Liver (tissue), 3 donors: ENCODE measurements at regions not wholly inside any gene's neighbourhood (a gene's known extent, or its start where the extent isn't known, plus 50 kb on each side); places are given as distances from the start of the nearest gene placed in this dataset.

Source experiments
- ATF3 ChIP-seq: IDR thresholded peaks from 2 replicates; pipeline ENCODE4 v1.6.1; 2016; ENCODE audit warnings: antibody characterized with exemption
- GABPA ChIP-seq, 2 donors: IDR thresholded peaks in 1 of 2; conservative IDR thresholded peaks in 1 of 2; 2 replicates each; pipeline ENCODE4 v1.6.1; 2016; ENCODE audit warnings: antibody characterized with exemption in 2 of 2, mild to moderate bottlenecking in 1 of 2, moderate library complexity in 1 of 2
- JUND ChIP-seq, 2 donors: IDR thresholded peaks; 2 replicates each; pipeline ENCODE4 v1.6.1; 2016; ENCODE audit warnings: antibody characterized with exemption in 2 of 2
- ZBTB33 ChIP-seq: IDR thresholded peaks from 2 replicates; pipeline ENCODE4 v1.6.1; 2016; ENCODE audit warnings: antibody characterized with exemption
- TF ChIP-seq, protein P1 (sequence below): fragments of 150-350 bp; IDR thresholded peaks from 2 replicates; pipeline ENCODE4 v1.5.1; 2017; ENCODE audit warnings: improper control_type of control experiment, low read depth, low read length; ENCODE audit not compliant: missing input control
- TF ChIP-seq, protein P2 (sequence below): IDR thresholded peaks from 2 replicates; pipeline ENCODE4 v1.6.1; 2016; ENCODE audit warnings: antibody characterized with exemption
- TF ChIP-seq, protein P3 (sequence below): IDR thresholded peaks from 2 replicates; pipeline ENCODE4 v1.6.1; 2016; ENCODE audit warnings: antibody characterized with exemption, mild to moderate bottlenecking
- donor health status: healthy.
- donor health status: healthy.

- TF ChIP-seq, protein P1, sequence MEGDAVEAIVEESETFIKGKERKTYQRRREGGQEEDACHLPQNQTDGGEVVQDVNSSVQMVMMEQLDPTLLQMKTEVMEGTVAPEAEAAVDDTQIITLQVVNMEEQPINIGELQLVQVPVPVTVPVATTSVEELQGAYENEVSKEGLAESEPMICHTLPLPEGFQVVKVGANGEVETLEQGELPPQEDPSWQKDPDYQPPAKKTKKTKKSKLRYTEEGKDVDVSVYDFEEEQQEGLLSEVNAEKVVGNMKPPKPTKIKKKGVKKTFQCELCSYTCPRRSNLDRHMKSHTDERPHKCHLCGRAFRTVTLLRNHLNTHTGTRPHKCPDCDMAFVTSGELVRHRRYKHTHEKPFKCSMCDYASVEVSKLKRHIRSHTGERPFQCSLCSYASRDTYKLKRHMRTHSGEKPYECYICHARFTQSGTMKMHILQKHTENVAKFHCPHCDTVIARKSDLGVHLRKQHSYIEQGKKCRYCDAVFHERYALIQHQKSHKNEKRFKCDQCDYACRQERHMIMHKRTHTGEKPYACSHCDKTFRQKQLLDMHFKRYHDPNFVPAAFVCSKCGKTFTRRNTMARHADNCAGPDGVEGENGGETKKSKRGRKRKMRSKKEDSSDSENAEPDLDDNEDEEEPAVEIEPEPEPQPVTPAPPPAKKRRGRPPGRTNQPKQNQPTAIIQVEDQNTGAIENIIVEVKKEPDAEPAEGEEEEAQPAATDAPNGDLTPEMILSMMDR: no peak
- TF ChIP-seq, protein P2, sequence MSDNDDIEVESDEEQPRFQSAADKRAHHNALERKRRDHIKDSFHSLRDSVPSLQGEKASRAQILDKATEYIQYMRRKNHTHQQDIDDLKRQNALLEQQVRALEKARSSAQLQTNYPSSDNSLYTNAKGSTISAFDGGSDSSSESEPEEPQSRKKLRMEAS: no peak
- TF ChIP-seq, protein P3, sequence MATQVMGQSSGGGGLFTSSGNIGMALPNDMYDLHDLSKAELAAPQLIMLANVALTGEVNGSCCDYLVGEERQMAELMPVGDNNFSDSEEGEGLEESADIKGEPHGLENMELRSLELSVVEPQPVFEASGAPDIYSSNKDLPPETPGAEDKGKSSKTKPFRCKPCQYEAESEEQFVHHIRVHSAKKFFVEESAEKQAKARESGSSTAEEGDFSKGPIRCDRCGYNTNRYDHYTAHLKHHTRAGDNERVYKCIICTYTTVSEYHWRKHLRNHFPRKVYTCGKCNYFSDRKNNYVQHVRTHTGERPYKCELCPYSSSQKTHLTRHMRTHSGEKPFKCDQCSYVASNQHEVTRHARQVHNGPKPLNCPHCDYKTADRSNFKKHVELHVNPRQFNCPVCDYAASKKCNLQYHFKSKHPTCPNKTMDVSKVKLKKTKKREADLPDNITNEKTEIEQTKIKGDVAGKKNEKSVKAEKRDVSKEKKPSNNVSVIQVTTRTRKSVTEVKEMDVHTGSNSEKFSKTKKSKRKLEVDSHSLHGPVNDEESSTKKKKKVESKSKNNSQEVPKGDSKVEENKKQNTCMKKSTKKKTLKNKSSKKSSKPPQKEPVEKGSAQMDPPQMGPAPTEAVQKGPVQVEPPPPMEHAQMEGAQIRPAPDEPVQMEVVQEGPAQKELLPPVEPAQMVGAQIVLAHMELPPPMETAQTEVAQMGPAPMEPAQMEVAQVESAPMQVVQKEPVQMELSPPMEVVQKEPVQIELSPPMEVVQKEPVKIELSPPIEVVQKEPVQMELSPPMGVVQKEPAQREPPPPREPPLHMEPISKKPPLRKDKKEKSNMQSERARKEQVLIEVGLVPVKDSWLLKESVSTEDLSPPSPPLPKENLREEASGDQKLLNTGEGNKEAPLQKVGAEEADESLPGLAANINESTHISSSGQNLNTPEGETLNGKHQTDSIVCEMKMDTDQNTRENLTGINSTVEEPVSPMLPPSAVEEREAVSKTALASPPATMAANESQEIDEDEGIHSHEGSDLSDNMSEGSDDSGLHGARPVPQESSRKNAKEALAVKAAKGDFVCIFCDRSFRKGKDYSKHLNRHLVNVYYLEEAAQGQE: no peak
- TF ChIP-seq GABPA (IDR thresholded peaks at IDR 0.05 in 1 of 2, conservative IDR thresholded peaks at IDR 0.05 in 1 of 2) (no peak), ZBTB33 (no peak), ATF3 (no peak), JUND (IDR thresholded peaks at IDR 0.05) (no peak)
Measured at GRCh38 chr3:21229426-21230135, 521.4 kb downstream of the ZNF385D start.
